HEK293 (cell line): ENCODE measurements at regions not wholly inside any gene's neighbourhood (a gene's known extent, or its start where the extent isn't known, plus 50 kb on each side); places are given as distances from the start of the nearest gene placed in this dataset.

ENCODE experiments used
- CTCF ChIA-PET: fragments of 350-600 bp; formaldehyde crosslinking; extraction: SDS; loops from one replicate; lab custom pipeline; 2021; ENCODE audit warnings: antibody characterized with exemption; lab: Yijun Ruan, JAX
- POLR2A ChIA-PET: fragments of 300-600 bp; formaldehyde crosslinking; extraction: SDS; loops from one replicate; lab custom pipeline; 2020; ENCODE audit warnings: antibody characterized with exemption, inconsistent platforms; lab: Yijun Ruan, JAX
- H3K27ac ChIP-seq: fragments of 200-500 bp; sonication (Bioruptor generic); 2 replicates; pipeline ENCODE4 v1.5.1; 2014; ENCODE audit warnings: low read depth, low read length, control low read depth, inconsistent platforms; ENCODE audit errors: extremely low read depth
- H3K36me3 ChIP-seq, 2 experiments: fragments of 200-500 bp in 1 of 2; sonication (Bioruptor generic) in 1 of 2; 1 replicate in 1 of 2; 2 replicates in 1 of 2; pipeline ENCODE4 v1.5.1; 2014 to 2017; ENCODE audit warnings: inconsistent platforms in 2 of 2, low read length in 2 of 2; ENCODE audit not compliant: control insufficient read depth in 2 of 2, insufficient read depth in 1 of 2
- H3K4me1 ChIP-seq: fragments of 200-500 bp; sonication (Bioruptor generic); 2 replicates; pipeline ENCODE4 v1.5.1; 2014; ENCODE audit warnings: mild to moderate bottlenecking, low read length, inconsistent platforms; ENCODE audit not compliant: control insufficient read depth, insufficient read depth
- H3K4me3 ChIP-seq: 2 replicates; pipeline ENCODE4 v1.5.1; 2011; ENCODE audit warnings: low read depth, mild to moderate bottlenecking, control low read depth, low read length, moderate library complexity
- H3K9me3 ChIP-seq: fragments of 200-500 bp; sonication (Bioruptor generic); 2 replicates; pipeline ENCODE4 v1.5.1; 2014; ENCODE audit warnings: low read depth, low read length, inconsistent platforms; ENCODE audit not compliant: control insufficient read depth, insufficient read depth
- GLI4 ChIP-seq: fragments of 450-650 bp; formaldehyde crosslinking; IDR thresholded peaks from 2 replicates; pipeline ENCODE4 v1.5.1; 2016; ENCODE audit warnings: missing biosample characterization, missing genetic modification characterization
- OSR2 ChIP-seq: fragments of 450-650 bp; formaldehyde crosslinking; IDR thresholded peaks from 2 replicates; pipeline ENCODE4 v1.5.1; 2016; ENCODE audit warnings: missing biosample characterization, missing genetic modification characterization
- REST ChIP-seq: fragments of 450-650 bp; formaldehyde crosslinking; IDR thresholded peaks from 2 replicates; pipeline ENCODE4 v1.5.1; 2016; ENCODE audit warnings: missing biosample characterization, missing genetic modification characterization
- YY1 ChIP-seq: fragments of 450-650 bp; formaldehyde crosslinking; IDR thresholded peaks from 2 replicates; pipeline ENCODE4 v1.5.1; 2018; ENCODE audit warnings: missing biosample characterization, missing genetic modification characterization
- ZBTB21 ChIP-seq: fragments of 450-650 bp; formaldehyde crosslinking; IDR thresholded peaks from 2 replicates; pipeline ENCODE4 v1.5.1; 2017; ENCODE audit warnings: missing biosample characterization, missing genetic modification characterization
- ZBTB49 ChIP-seq: fragments of 450-650 bp; formaldehyde crosslinking; IDR thresholded peaks from 2 replicates; pipeline ENCODE4 v1.5.1; 2016; ENCODE audit warnings: missing biosample characterization, missing genetic modification characterization, low read depth
- ZBTB6 ChIP-seq: fragments of 450-650 bp; formaldehyde crosslinking; IDR thresholded peaks from 2 replicates; pipeline ENCODE4 v1.5.1; 2017; ENCODE audit warnings: missing biosample characterization, missing genetic modification characterization
- ZFP3 ChIP-seq: fragments of 450-650 bp; formaldehyde crosslinking; IDR thresholded peaks from 2 replicates; pipeline ENCODE4 v1.5.1; 2016; ENCODE audit warnings: low read depth, missing biosample characterization, missing genetic modification characterization
- ZFP69B ChIP-seq: fragments of 450-650 bp; formaldehyde crosslinking; IDR thresholded peaks from 2 replicates; pipeline ENCODE4 v1.5.1; 2016; ENCODE audit warnings: missing biosample characterization, missing genetic modification characterization
- ZNF155 ChIP-seq: fragments of 450-650 bp; formaldehyde crosslinking; IDR thresholded peaks from 2 replicates; pipeline ENCODE4 v1.5.1; 2016; ENCODE audit warnings: missing biosample characterization, missing genetic modification characterization
- ZNF169 ChIP-seq: fragments of 450-650 bp; formaldehyde crosslinking; IDR thresholded peaks from 2 replicates; pipeline ENCODE4 v1.5.1; 2016; ENCODE audit warnings: missing biosample characterization, missing genetic modification characterization
- ZNF184 ChIP-seq: fragments of 450-650 bp; IDR thresholded peaks from 2 replicates; pipeline ENCODE4 v1.5.1; 2018; ENCODE audit warnings: missing biosample characterization, mild to moderate bottlenecking, missing genetic modification characterization
- ZNF202 ChIP-seq: fragments of 450-650 bp; formaldehyde crosslinking; IDR thresholded peaks from 2 replicates; pipeline ENCODE4 v1.5.1; 2016; ENCODE audit warnings: missing biosample characterization, missing genetic modification characterization, borderline replicate concordance
- ZNF274 ChIP-seq, 2 experiments: fragments of 200-500 bp in 1 of 2; fragments of 450-650 bp in 1 of 2; sonication (Bioruptor generic) in 1 of 2; formaldehyde crosslinking in 1 of 2; IDR thresholded peaks; 2 replicates each; pipeline versions ENCODE4 v1.5.1 to v1.6.1; 2014 to 2016; ENCODE audit warnings: borderline replicate concordance in 1 of 2, inconsistent platforms in 1 of 2, low read length in 1 of 2, missing biosample characterization in 1 of 2, missing genetic modification characterization in 1 of 2
- ZNF350 ChIP-seq: fragments of 450-650 bp; formaldehyde crosslinking; IDR thresholded peaks from 2 replicates; pipeline ENCODE4 v1.5.0; 2017; ENCODE audit warnings: missing biosample characterization, mild to moderate bottlenecking, missing genetic modification characterization
- ZNF354C ChIP-seq: fragments of 450-650 bp; formaldehyde crosslinking; IDR thresholded peaks from 2 replicates; pipeline ENCODE4 v1.5.1; 2016; ENCODE audit warnings: missing biosample characterization, missing genetic modification characterization, low read depth, borderline replicate concordance
- ZNF366 ChIP-seq: fragments of 450-650 bp; formaldehyde crosslinking; conservative IDR thresholded peaks from 2 replicates; pipeline ENCODE4 v1.5.1; 2016; ENCODE audit warnings: missing biosample characterization, missing genetic modification characterization
- ZNF473 ChIP-seq: fragments of 450-650 bp; formaldehyde crosslinking; IDR thresholded peaks from 2 replicates; pipeline ENCODE4 v1.5.1; 2017; ENCODE audit warnings: missing biosample characterization, missing genetic modification characterization
- ZNF621 ChIP-seq: fragments of 450-650 bp; formaldehyde crosslinking; IDR thresholded peaks from 2 replicates; pipeline ENCODE4 v1.5.1; 2017; ENCODE audit warnings: missing biosample characterization, missing genetic modification characterization
- ZNF660 ChIP-seq: fragments of 450-650 bp; IDR thresholded peaks from 2 replicates; pipeline ENCODE4 v1.5.1; 2018; ENCODE audit warnings: missing biosample characterization, mild to moderate bottlenecking, missing genetic modification characterization
- ZNF670 ChIP-seq: fragments of 450-650 bp; formaldehyde crosslinking; IDR thresholded peaks from 2 replicates; pipeline ENCODE4 v1.5.1; 2016; ENCODE audit warnings: missing biosample characterization, missing genetic modification characterization, low read depth
- ZNF692 ChIP-seq: fragments of 450-650 bp; formaldehyde crosslinking; IDR thresholded peaks from 2 replicates; pipeline ENCODE4 v1.5.1; 2016; ENCODE audit warnings: missing biosample characterization, missing genetic modification characterization
- ZNF777 ChIP-seq: fragments of 450-650 bp; formaldehyde crosslinking; IDR thresholded peaks from 2 replicates; pipeline ENCODE4 v1.5.1; 2017; ENCODE audit warnings: missing biosample characterization, missing genetic modification characterization, borderline replicate concordance
- ZSCAN30 ChIP-seq: fragments of 450-650 bp; IDR thresholded peaks from 2 replicates; pipeline ENCODE4 v1.5.1; 2018; ENCODE audit warnings: missing biosample characterization, mild to moderate bottlenecking, missing genetic modification characterization, moderate library complexity

GRCh38 chr2:126041391-126042047, 614.4 kb upstream of the GYPC start:
- H3K9me3 ChIP-seq, result no peaks in the 10 kb centered on the region
- ChIA-PET CTCF (interaction anchor here (0.6 kb wide), 1 partner anchor 8 kb away, joined by 3 read pairs; no protein-coding TSS in a partner anchor), POLR2A (no interaction called here)
- no peak overlapping the region for H3K27ac ChIP-seq
- no peak for TF ChIP-seq ZNF473
- no peak for TF ChIP-seq ZFP3
- TF ChIP-seq ZSCAN30 (tag by site-specific recombination), result no peak
- no peak for TF ChIP-seq ZNF660 (tag by site-specific recombination)
- no peak for TF ChIP-seq ZNF350 (tag by site-specific recombination)
- TF ChIP-seq ZNF670, result no peak
- no peak for TF ChIP-seq ZNF274 (IDR thresholded peaks at IDR 0.05; ENCODE audit: low read length)
- TF ChIP-seq ZNF274 (tag by site-specific recombination; IDR thresholded peaks at IDR 0.05; ENCODE audit: borderline replicate concordance), result no peak
- no peak for TF ChIP-seq ZFP69B (tag by site-specific recombination)
- TF ChIP-seq ZNF777 (tag by site-specific recombination), result no peak
- no peak for TF ChIP-seq ZNF184 (tag by site-specific recombination)
- no peak for TF ChIP-seq YY1 (tag by site-specific recombination)
- TF ChIP-seq ZNF155 (tag by site-specific recombination), result no peak
- TF ChIP-seq ZBTB21, result no peak
- TF ChIP-seq ZNF169 (tag by site-specific recombination), result no peak
- no peak for TF ChIP-seq ZNF202
- no peak for TF ChIP-seq GLI4 (tag by site-specific recombination)
- no peaks in the 10 kb centered on the region for H3K36me3 ChIP-seq
- no peak overlapping the region for H3K4me3 ChIP-seq
- H3K4me1 ChIP-seq, result no peaks in the 10 kb centered on the region

- Histone ChIP-seq H3K36me3 (no peaks in the 10 kb centered on the region), H3K27ac (no peak overlapping the region), H3K4me1 (no peaks in the 10 kb centered on the region), H3K4me3 (no peak overlapping the region), H3K9me3 (no peaks in the 10 kb centered on the region)
- ChIA-PET POLR2A (no interaction called here), CTCF (no interaction called here)
- TF ChIP-seq ZBTB49 (tag by site-specific recombination) (no peak), ZNF354C (tag by site-specific recombination) (no peak), ZNF366 (no peak), OSR2 (tag by site-specific recombination) (no peak), ZNF621 (no peak), ZBTB6 (no peak), ZNF692 (tag by site-specific recombination) (no peak), REST (tag by site-specific recombination) (no peak)
These were observed 613.9 kb upstream of the GYPC start for GRCh38 chr2:126042089-126042488.
